Nucleus accumbens (tissue), 56 donors: ENCODE measurements at regions not wholly inside any gene's neighbourhood (a gene's known extent, or its start where the extent isn't known, plus 50 kb on each side); places are given as distances from the start of the nearest gene placed in this dataset.

ENCODE experiments used
- DNase-seq, 56 donors: peaks; one replicate each; lab custom pipeline; 2025; lab: John Stamatoyannopoulos, UW

- no peak for DNase-seq
These were observed 178.1 kb upstream of the VEGFC start for GRCh38 chr4:176970853-176971252.

GRCh38 chr4:176971576-176972115 lies 178.9 kb upstream of the VEGFC start:
- DNase-seq: no peak

- DNase-seq: no peak
These were observed 186.7 kb upstream of the VEGFC start for GRCh38 chr4:176979416-176979815.

- DNase-seq: no peak
These were observed 188.4 kb upstream of the VEGFC start for GRCh38 chr4:176981074-176981473.

GRCh38 chr4:176981551-176981950 lies 188.8 kb upstream of the VEGFC start:
- no peak for DNase-seq

GRCh38 chr4:176988226-176988625 lies 195.5 kb upstream of the VEGFC start:
- DNase-seq: no peak

- no peak for DNase-seq
These were observed 196.5 kb upstream of the VEGFC start for GRCh38 chr4:176989186-176989585.

GRCh38 chr4:176999935-177000543 lies 207.3 kb upstream of the VEGFC start:
- no peak for DNase-seq

- DNase-seq: peak in 18 of 56 donors; percentile 0 to 42 (median 13)
These were observed 208.8 kb upstream of the VEGFC start for GRCh38 chr4:177001271-177002175.

- DNase-seq: no peak
These were observed 213.0 kb upstream of the VEGFC start for GRCh38 chr4:177005674-177006230.

GRCh38 chr4:177006331-177006730 lies 213.6 kb upstream of the VEGFC start:
- no peak for DNase-seq

GRCh38 chr4:177008071-177008835 lies 215.5 kb upstream of the VEGFC start:
- no peak for DNase-seq

GRCh38 chr4:177008836-177009501 lies 216.2 kb upstream of the VEGFC start:
- no peak for DNase-seq

GRCh38 chr4:177010418-177010817 lies 217.7 kb upstream of the VEGFC start:
- DNase-seq: peak in 3 of 56 donors; percentile 2 to 13 (median 8)

GRCh38 chr4:177012918-177013545 lies 220.3 kb upstream of the VEGFC start:
- no peak for DNase-seq

GRCh38 chr4:177016541-177017141 lies 223.9 kb upstream of the VEGFC start:
- DNase-seq: no peak

GRCh38 chr4:177023951-177024350 lies 231.2 kb upstream of the VEGFC start:
- DNase-seq: no peak

- DNase-seq: no peak
These were observed 239.6 kb upstream of the VEGFC start for GRCh38 chr4:177032341-177032740.

GRCh38 chr4:177033135-177033534 lies 240.4 kb upstream of the VEGFC start:
- DNase-seq: no peak
